ENCODE measurements at regions not wholly inside any gene's neighbourhood (a gene's known extent, or its start where the extent isn't known, plus 50 kb on each side); places are given as distances from the start of the nearest gene placed in this dataset.

GRCh38 chr15:31271224-31271635 lies 55.4 kb upstream of the KLF13 start:
- TF ChIP-seq CTCF (conservative IDR thresholded peaks at IDR 0.05), result no peak
- Mint-ChIP-seq H3K4me3 (no peak overlapping the region), H3K4me1 (peaks cover 3% of the 10 kb centered on the region), H3K27me3 (ENCODE audit: insufficient read depth) (no peaks in the 10 kb centered on the region), H3K27ac (no peak overlapping the region), H3K36me3 (ENCODE audit: low read depth) (no peaks in the 10 kb centered on the region), H3K9me3 (no peaks in the 10 kb centered on the region)
- H3K4me3 ChIP-seq (ENCODE audit: low read length), result no peak overlapping the region
- H3K27ac ChIP-seq (ENCODE audit: low read depth, low read length), result no peak overlapping the region
- H3K36me3 ChIP-seq (ENCODE audit: control insufficient read depth, insufficient read depth, low read length), result no peaks in the 10 kb centered on the region
- 91 to 94% methylated on average over 7 to 10 of the region's 10 CpGs for WGBS, 2 experiments (ENCODE audit: insufficient coverage in 1 of 2, insufficient read length in 1 of 2)
- DNase-seq, result no peak
- no peaks in the 10 kb centered on the region for H3K27me3 ChIP-seq (ENCODE audit: control insufficient read depth, insufficient read depth, low read length, poor library complexity, severe bottlenecking)
- H3K4me1 ChIP-seq (ENCODE audit: control insufficient read depth, insufficient read depth, low read length), result no peaks in the 10 kb centered on the region
- no peaks in the 10 kb centered on the region for H3K9me3 ChIP-seq (ENCODE audit: control insufficient read depth, low read length)
- no peak overlapping the region for H3K9ac ChIP-seq (ENCODE audit: extremely low read depth, low read length, poor library complexity, severe bottlenecking)

GRCh38 chr15:31271711-31272557 lies 54.7 kb upstream of the KLF13 start:
- H3K9me3 Mint-ChIP-seq, result no peaks in the 10 kb centered on the region
- H3K9ac ChIP-seq (ENCODE audit: extremely low read depth, low read length, poor library complexity, severe bottlenecking), result no peak overlapping the region
- no peak overlapping the region for H3K27ac ChIP-seq (ENCODE audit: low read depth, low read length)
- peaks cover 3% of the 10 kb centered on the region for H3K4me1 Mint-ChIP-seq
- no peaks in the 10 kb centered on the region for H3K4me1 ChIP-seq (ENCODE audit: control insufficient read depth, insufficient read depth, low read length)
- no peak for TF ChIP-seq CTCF (conservative IDR thresholded peaks at IDR 0.05)
- peak; percentile 34 for DNase-seq
- H3K27me3 ChIP-seq (ENCODE audit: control insufficient read depth, insufficient read depth, low read length, poor library complexity, severe bottlenecking), result no peaks in the 10 kb centered on the region
- no peaks in the 10 kb centered on the region for H3K36me3 Mint-ChIP-seq (ENCODE audit: low read depth)
- H3K9me3 ChIP-seq (ENCODE audit: control insufficient read depth, low read length), result no peaks in the 10 kb centered on the region
- 93 to 97% methylated on average over 5 to 12 of the region's 12 CpGs for WGBS, 2 experiments (ENCODE audit: insufficient coverage in 1 of 2, insufficient read length in 1 of 2)
- no peak overlapping the region for H3K4me3 ChIP-seq (ENCODE audit: low read length)
- no peak overlapping the region for H3K27ac Mint-ChIP-seq
- no peaks in the 10 kb centered on the region for H3K36me3 ChIP-seq (ENCODE audit: control insufficient read depth, insufficient read depth, low read length)
- H3K4me3 Mint-ChIP-seq, result no peak overlapping the region
- no peaks in the 10 kb centered on the region for H3K27me3 Mint-ChIP-seq (ENCODE audit: insufficient read depth)

- Mint-ChIP-seq H3K4me3 (no peak overlapping the region), H3K27ac (no peak overlapping the region)
Observed at GRCh38 chr15:31272558-31273257, 53.9 kb upstream of the KLF13 start.

More at GRCh38 chr15:31272558-31273257, 53.9 kb upstream of the KLF13 start:
- no peak for TF ChIP-seq CTCF (conservative IDR thresholded peaks at IDR 0.05)
- DNase-seq, result no peak
- WGBS, 2 experiments (ENCODE audit: insufficient coverage in 1 of 2, insufficient read length in 1 of 2), result 93 to 95% methylated on average over 10 to 14 of the region's 14 CpGs
- no peaks in the 10 kb centered on the region for H3K9me3 Mint-ChIP-seq
- no peaks in the 10 kb centered on the region for H3K36me3 ChIP-seq (ENCODE audit: control insufficient read depth, insufficient read depth, low read length)
- no peaks in the 10 kb centered on the region for H3K4me1 ChIP-seq (ENCODE audit: control insufficient read depth, insufficient read depth, low read length)
- no peaks in the 10 kb centered on the region for H3K27me3 ChIP-seq (ENCODE audit: control insufficient read depth, insufficient read depth, low read length, poor library complexity, severe bottlenecking)
- no peaks in the 10 kb centered on the region for H3K9me3 ChIP-seq (ENCODE audit: control insufficient read depth, low read length)
- H3K4me3 ChIP-seq (ENCODE audit: low read length), result no peak overlapping the region
- H3K27me3 Mint-ChIP-seq (ENCODE audit: insufficient read depth), result no peaks in the 10 kb centered on the region
- peaks cover 3% of the 10 kb centered on the region for H3K4me1 Mint-ChIP-seq
- no peak overlapping the region for H3K27ac ChIP-seq (ENCODE audit: low read depth, low read length)
- no peak overlapping the region for H3K9ac ChIP-seq (ENCODE audit: extremely low read depth, low read length, poor library complexity, severe bottlenecking)
- H3K36me3 Mint-ChIP-seq (ENCODE audit: low read depth), result no peaks in the 10 kb centered on the region

Measured in endodermal cell (in vitro differentiated cells).